Tibial nerve (tissue), 4 donors: ENCODE measurements at regions not wholly inside any gene's neighbourhood (a gene's known extent, or its start where the extent isn't known, plus 50 kb on each side); places are given as distances from the start of the nearest gene placed in this dataset.

Source experiments
- DNase-seq, 2 donors: peaks; one replicate each; pipeline ENCODE4 v3.0.0-alpha.2; 2019; ENCODE audit warnings: low spot score in 2 of 2
- H3K27ac ChIP-seq, 4 donors: fragments of 200-600 bp; sonication (generic) in 3 of 4; one replicate each; pipeline ENCODE4 v1.5.1; 2017 to 2019; ENCODE audit warnings: mild to moderate bottlenecking in 1 of 4
- H3K27me3 ChIP-seq, 2 donors: fragments of 200-600 bp; sonication (generic) in 1 of 2; one replicate each; pipeline versions ENCODE4 v1.5.1 to v1.6.0; 2017 to 2019
- H3K36me3 ChIP-seq, 3 donors: fragments of 200-600 bp; sonication (generic); one replicate each; pipeline ENCODE4 v1.5.1; 2018 to 2019
- H3K4me1 ChIP-seq, 4 donors: fragments of 200-600 bp; sonication (generic) in 3 of 4; one replicate each; pipeline ENCODE4 v1.5.1; 2017 to 2019
- H3K4me3 ChIP-seq, 4 donors: fragments of 200-600 bp; sonication (generic) in 3 of 4; one replicate each; pipeline ENCODE4 v1.5.1; 2017 to 2019; ENCODE audit warnings: mild to moderate bottlenecking in 1 of 4, moderate library complexity in 1 of 4
- H3K9me3 ChIP-seq, 4 donors: fragments of 200-600 bp; sonication (generic) in 3 of 4; one replicate each; pipeline ENCODE4 v1.5.1; 2017 to 2019
- CTCF ChIP-seq, 5 experiments: fragments of 200-600 bp in 3 of 5; fragments of 450-650 bp in 2 of 5; sonication (generic) in 3 of 5; IDR thresholded peaks; one replicate each; pipeline ENCODE4 v1.5.1; 2016 to 2019; ENCODE audit warnings: antibody characterized with exemption in 5 of 5, mild to moderate bottlenecking in 3 of 5, moderate library complexity in 2 of 5
- EP300 ChIP-seq, 2 donors: sonication (generic); formaldehyde crosslinking; IDR thresholded peaks; one replicate each; pipeline ENCODE4 v1.6.1; 2017; ENCODE audit warnings: antibody characterized with exemption in 2 of 2, mild to moderate bottlenecking in 1 of 2
- POLR2A ChIP-seq, 2 donors: fragments of 450-650 bp; IDR thresholded peaks; one replicate each; pipeline ENCODE4 v1.6.1; 2017; ENCODE audit warnings: antibody characterized with exemption in 2 of 2, mild to moderate bottlenecking in 2 of 2, moderate library complexity in 2 of 2
- WGBS, 2 donors: methylation state at CpG; one replicate each; pipeline ENCODE4 v1.1.5; 2018; 5-methylcytosine and 5-hydroxymethylcytosine counted together

- TF ChIP-seq CTCF (IDR thresholded peaks at IDR 0.05) (no peak), EP300 (IDR thresholded peaks at IDR 0.05) (no peak), POLR2A (IDR thresholded peaks at IDR 0.05) (no peak)
- Histone ChIP-seq H3K27ac (no peak overlapping the region), H3K4me1 (peaks cover 0 to 4% (median 0%) of the 10 kb centered on the region in 4 donors), H3K4me3 (no peak overlapping the region), H3K9me3 (peaks cover 0 to 3% (median 0%) of the 10 kb centered on the region in 4 donors), H3K27me3 (no peaks in the 10 kb centered on the region), H3K36me3 (no peaks in the 10 kb centered on the region)
- 94% methylated on average over 6 of the region's 6 CpGs for WGBS, 2 donors
- no peak for DNase-seq
Observed at GRCh38 chr18:10157706-10158105, 243.9 kb downstream of the VAPA start.

GRCh38 chr18:10160251-10160650 is 246.4 kb downstream of the VAPA start:
- Histone ChIP-seq H3K27me3 (no peaks in the 10 kb centered on the region), H3K36me3 (no peaks in the 10 kb centered on the region), H3K9me3 (peaks cover 0 to 3% (median 0%) of the 10 kb centered on the region in 4 donors), H3K4me3 (no peak overlapping the region), H3K27ac (no peak overlapping the region), H3K4me1 (no peaks in the 10 kb centered on the region)
- TF ChIP-seq CTCF (IDR thresholded peaks at IDR 0.05) (no peak), EP300 (IDR thresholded peaks at IDR 0.05) (no peak), POLR2A (IDR thresholded peaks at IDR 0.05) (no peak)
- DNase-seq: no peak
- 76 to 85% methylated on average over 10 of the region's 10 CpGs for WGBS, 2 donors

GRCh38 chr18:10161315-10161714 is 247.5 kb downstream of the VAPA start:
- WGBS, 2 donors: 93% methylated on average over 12 of the region's 12 CpGs
- TF ChIP-seq POLR2A (IDR thresholded peaks at IDR 0.05): no peak
- TF ChIP-seq CTCF (IDR thresholded peaks at IDR 0.05): no peak
- no peak for TF ChIP-seq EP300 (IDR thresholded peaks at IDR 0.05)
- DNase-seq: no peak
- H3K9me3 ChIP-seq: no peaks in the 10 kb centered on the region
- H3K4me1 ChIP-seq: no peaks in the 10 kb centered on the region
- H3K36me3 ChIP-seq: no peaks in the 10 kb centered on the region
- H3K27me3 ChIP-seq: no peaks in the 10 kb centered on the region
- H3K27ac ChIP-seq: no peak overlapping the region
- H3K4me3 ChIP-seq: no peak overlapping the region

- TF ChIP-seq CTCF (IDR thresholded peaks at IDR 0.05): no peak
- no peak for TF ChIP-seq POLR2A (IDR thresholded peaks at IDR 0.05)
- TF ChIP-seq EP300 (IDR thresholded peaks at IDR 0.05): no peak
- no peak for DNase-seq
- Histone ChIP-seq H3K27me3 (no peaks in the 10 kb centered on the region), H3K9me3 (no peaks in the 10 kb centered on the region), H3K4me1 (no peaks in the 10 kb centered on the region), H3K36me3 (no peaks in the 10 kb centered on the region), H3K27ac (no peak overlapping the region), H3K4me3 (no peak overlapping the region)
- 79 to 81% methylated on average over 4 of the region's 4 CpGs for WGBS, 2 donors
Observed at GRCh38 chr18:10162340-10162739, 248.5 kb downstream of the VAPA start.

GRCh38 chr18:10164271-10165071 is 250.7 kb downstream of the VAPA start:
- 78 to 88% methylated on average over 17 of the region's 17 CpGs for WGBS, 2 donors
- Histone ChIP-seq H3K9me3 (no peaks in the 10 kb centered on the region), H3K27me3 (no peaks in the 10 kb centered on the region), H3K36me3 (no peaks in the 10 kb centered on the region), H3K27ac (no peak overlapping the region), H3K4me3 (no peak overlapping the region), H3K4me1 (no peaks in the 10 kb centered on the region)
- TF ChIP-seq CTCF (IDR thresholded peaks at IDR 0.05) (no peak), EP300 (IDR thresholded peaks at IDR 0.05) (no peak), POLR2A (IDR thresholded peaks at IDR 0.05) (no peak)
- no peak for DNase-seq
